AG09319 (cell line): ENCODE measurements at regions not wholly inside any gene's neighbourhood (a gene's known extent, or its start where the extent isn't known, plus 50 kb on each side); places are given as distances from the start of the nearest gene placed in this dataset.

ENCODE experiments used
- DNase-seq: peaks from one replicate; pipeline ENCODE4 v3.0.0-alpha.2; 2010; ENCODE audit warnings: low read depth; ENCODE audit errors: extremely low read depth
- TF ChIP-seq, protein P1 (sequence below): IDR thresholded peaks from 2 replicates; pipeline ENCODE4 v1.5.1; 2011; ENCODE audit warnings: low read depth, mild to moderate bottlenecking, inconsistent platforms, low read length, moderate library complexity

DNA sequence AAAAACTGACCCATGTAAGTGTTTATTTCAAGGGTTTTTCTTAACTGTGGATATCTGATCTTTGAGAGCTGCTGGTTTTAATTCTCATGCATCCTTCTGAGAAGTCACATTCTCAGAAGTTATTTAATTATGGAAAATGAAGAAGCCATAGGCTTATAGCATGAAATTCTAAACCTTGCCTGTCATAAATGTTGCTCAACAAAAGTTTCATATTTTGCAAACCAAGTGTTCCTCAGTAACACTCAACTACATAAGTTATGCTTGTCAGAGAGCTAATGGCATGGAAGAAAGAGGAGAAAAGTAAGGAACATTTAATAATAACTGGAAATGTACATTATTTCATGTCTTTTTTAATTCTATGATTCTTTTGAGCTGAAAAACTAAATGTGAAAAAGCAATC lies 78.6 kb upstream of the MPP7 start:
- no peak for DNase-seq
- TF ChIP-seq, protein P1, sequence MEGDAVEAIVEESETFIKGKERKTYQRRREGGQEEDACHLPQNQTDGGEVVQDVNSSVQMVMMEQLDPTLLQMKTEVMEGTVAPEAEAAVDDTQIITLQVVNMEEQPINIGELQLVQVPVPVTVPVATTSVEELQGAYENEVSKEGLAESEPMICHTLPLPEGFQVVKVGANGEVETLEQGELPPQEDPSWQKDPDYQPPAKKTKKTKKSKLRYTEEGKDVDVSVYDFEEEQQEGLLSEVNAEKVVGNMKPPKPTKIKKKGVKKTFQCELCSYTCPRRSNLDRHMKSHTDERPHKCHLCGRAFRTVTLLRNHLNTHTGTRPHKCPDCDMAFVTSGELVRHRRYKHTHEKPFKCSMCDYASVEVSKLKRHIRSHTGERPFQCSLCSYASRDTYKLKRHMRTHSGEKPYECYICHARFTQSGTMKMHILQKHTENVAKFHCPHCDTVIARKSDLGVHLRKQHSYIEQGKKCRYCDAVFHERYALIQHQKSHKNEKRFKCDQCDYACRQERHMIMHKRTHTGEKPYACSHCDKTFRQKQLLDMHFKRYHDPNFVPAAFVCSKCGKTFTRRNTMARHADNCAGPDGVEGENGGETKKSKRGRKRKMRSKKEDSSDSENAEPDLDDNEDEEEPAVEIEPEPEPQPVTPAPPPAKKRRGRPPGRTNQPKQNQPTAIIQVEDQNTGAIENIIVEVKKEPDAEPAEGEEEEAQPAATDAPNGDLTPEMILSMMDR = no peak

DNA sequence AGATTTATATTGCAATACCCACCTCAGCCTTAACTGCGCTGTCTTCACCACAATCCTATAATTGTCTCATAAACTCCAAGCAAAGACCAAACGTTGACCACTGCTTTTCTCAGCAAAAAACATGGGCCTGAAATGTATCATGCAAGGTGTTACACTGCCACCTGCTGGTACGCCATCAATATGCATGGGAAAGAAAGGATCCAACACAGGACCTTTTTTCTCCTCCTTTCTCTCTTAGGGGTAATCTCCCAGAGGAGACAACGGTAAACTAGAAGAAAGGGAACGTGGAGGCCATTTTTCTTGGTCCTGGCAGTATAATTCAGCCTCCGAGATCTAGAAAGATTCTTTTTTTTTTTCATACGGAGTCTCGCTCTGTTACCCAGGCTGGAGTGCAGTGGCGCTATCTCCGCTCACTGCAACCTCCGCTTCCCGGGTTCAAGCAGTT lies 79.1 kb upstream of the MPP7 start:
- TF ChIP-seq, protein P1 = peak; percentile 93
- peak; percentile 59 for DNase-seq

- TF ChIP-seq, protein P1 = no peak
- DNase-seq = peak; percentile 8
Observed at GRCh38 chr10:28382525-28383269, 79.8 kb upstream of the MPP7 start.

DNA sequence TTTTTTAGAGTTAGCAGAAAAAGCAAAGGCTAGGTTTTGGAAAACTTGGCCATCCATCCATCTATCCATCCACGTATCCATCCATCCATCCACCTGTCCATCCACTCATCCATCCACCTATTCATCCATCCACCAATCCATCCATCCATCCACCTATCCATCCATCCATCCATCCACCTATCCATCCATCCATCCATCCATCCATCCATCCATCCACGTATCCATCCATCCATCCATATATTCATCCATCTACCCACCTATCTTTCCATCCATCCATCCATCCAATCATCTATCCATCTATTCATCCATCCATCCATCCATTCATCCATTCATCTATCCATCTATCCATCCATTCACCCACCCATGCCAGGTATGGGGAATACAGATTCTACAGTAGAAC lies 81.7 kb upstream of the MPP7 start:
- TF ChIP-seq, protein P1 = no peak
- no peak for DNase-seq

DNA sequence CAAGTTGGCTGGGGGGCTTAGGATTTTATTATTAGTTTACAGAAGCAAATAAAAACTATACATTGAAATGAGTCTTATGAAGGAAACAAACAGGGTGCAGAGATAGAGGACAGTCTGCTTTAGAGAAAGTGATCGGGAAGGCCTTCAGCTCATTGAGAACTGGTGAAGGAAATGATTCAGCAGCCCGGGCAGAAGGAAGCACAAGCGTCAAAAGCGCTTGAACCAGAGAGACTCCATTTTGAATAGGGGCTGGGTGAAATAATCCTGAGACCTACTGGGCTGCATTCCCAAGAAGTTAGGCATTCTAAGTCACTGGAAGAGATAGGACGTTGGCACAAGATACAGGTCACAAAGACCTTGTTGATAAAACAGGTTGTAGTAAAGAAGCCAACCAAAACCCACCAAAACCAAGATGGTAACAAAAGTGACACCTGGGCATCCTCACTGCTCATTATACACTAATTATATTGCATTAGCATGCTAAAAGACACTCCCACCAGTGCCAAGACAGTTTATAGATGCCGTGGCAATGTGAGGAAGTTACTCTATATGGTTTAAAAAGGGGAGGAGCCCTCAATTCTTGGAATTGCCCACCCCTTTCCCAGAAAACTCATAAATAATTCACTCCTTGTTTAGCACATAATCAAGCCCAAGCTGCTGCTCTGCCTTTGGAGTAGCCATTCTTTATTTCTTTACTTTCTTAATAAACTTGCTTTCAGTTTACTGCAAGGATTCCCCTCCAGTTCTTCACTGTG lies 83.1 kb upstream of the MPP7 start:
- DNase-seq = no peak
- TF ChIP-seq, protein P1 = no peak

- TF ChIP-seq, protein P1 = no peak
Observed at GRCh38 chr10:28386503-28386868, 83.6 kb upstream of the MPP7 start.

GRCh38 chr10:28387140-28387539 lies 84.3 kb upstream of the MPP7 start:
- DNase-seq = no peak
- TF ChIP-seq, protein P1 = no peak

More at GRCh38 chr10:28386503-28386868, 83.6 kb upstream of the MPP7 start:
- DNase-seq = no peak
